ENCODE measurements at regions not wholly inside any gene's neighbourhood (a gene's known extent, or its start where the extent isn't known, plus 50 kb on each side); places are given as distances from the start of the nearest gene placed in this dataset.
"Not testable (repeated sequence)": the region's sequence is repeated elsewhere in the genome, so short reads cannot be mapped to it uniquely, and the experiment has no call there.

DNA sequence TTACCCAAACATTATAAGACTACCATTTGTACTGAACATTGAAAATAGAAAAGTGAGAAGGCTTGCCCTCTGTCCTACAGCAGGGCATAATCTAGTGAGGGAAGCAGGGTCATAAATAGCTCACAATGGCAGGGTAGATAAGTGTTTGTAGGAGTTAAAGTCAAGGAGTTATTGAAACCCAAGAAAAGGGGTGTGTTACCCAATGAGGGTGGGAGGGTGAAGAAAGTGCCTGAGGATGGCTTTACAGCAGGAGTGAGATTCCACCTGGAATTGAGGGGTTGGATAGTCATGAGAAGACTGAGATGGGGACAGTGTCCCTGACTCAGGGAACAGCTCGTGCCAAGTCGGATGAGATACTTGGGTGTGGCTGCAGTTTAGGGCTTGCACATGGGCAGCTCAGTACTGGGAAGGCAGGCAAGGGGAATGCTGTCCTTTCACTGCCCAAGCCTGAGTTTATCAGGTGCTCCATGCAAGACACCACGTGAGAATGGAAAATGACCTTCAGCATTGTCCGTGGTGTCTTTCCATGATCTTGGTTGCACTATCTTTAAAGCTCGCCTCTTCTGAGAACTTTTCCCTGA is 393.2 kb upstream of the MAF start:
- no peak overlapping the region for H3K27ac ChIP-seq
- TF ChIP-seq, protein P1, sequence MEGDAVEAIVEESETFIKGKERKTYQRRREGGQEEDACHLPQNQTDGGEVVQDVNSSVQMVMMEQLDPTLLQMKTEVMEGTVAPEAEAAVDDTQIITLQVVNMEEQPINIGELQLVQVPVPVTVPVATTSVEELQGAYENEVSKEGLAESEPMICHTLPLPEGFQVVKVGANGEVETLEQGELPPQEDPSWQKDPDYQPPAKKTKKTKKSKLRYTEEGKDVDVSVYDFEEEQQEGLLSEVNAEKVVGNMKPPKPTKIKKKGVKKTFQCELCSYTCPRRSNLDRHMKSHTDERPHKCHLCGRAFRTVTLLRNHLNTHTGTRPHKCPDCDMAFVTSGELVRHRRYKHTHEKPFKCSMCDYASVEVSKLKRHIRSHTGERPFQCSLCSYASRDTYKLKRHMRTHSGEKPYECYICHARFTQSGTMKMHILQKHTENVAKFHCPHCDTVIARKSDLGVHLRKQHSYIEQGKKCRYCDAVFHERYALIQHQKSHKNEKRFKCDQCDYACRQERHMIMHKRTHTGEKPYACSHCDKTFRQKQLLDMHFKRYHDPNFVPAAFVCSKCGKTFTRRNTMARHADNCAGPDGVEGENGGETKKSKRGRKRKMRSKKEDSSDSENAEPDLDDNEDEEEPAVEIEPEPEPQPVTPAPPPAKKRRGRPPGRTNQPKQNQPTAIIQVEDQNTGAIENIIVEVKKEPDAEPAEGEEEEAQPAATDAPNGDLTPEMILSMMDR (conservative IDR thresholded peaks at IDR 0.05), result no peak

GRCh38 chr16:79991969-79992368 is 391.4 kb upstream of the MAF start:
- TF ChIP-seq, protein P1 (conservative IDR thresholded peaks at IDR 0.05), result no peak

DNA sequence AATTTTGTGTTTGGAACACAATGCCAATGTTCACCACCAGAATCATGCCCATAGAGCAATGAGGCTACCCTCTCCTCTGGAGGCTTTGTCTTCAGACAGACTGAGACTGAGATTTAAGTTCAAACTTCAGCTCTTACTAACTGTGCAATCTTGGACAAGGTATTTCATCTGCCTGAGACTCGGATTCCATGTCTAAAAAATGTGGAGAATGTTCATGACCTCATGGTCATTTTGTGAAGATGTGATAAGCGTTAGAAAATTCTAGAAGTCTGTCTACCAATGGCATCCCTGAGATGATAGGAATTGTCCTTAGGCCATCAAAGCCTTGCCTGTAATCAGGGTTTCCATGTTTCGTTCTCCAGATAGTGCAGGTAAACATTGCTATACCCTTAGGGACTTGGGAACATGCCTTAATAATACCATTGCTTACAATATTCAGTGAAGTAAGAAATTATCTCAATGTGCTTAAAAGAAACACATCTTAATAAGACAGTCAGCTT is 388.2 kb upstream of the MAF start:
- TF ChIP-seq, protein P1 (conservative IDR thresholded peaks at IDR 0.05), result no peak
- H3K27ac ChIP-seq, result no peak overlapping the region

More at GRCh38 chr16:79991969-79992368, 391.4 kb upstream of the MAF start:
- H3K27ac ChIP-seq, result no peak overlapping the region

DNA sequence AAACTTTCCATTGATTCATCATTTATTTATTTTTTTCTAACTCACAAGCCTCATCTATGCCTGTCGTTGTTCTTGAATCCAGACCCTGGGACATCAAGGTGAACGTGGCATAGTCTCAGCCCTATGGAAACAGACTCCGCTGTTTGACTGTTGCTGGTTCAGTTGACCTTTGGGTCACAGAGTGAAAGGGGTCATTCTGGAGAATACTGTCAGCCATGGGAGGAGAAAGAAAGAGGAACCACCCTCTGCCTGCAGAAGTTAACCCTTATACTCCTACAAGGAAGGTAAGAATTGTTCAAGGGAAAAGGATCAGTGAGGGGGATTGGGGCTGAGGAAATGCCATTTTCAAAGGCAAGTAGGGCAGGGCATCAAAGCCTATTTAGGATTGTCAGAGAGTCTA is 387.6 kb upstream of the MAF start:
- TF ChIP-seq, protein P1 (conservative IDR thresholded peaks at IDR 0.05), result no peak
- H3K27ac ChIP-seq, result no peak overlapping the region

DNA sequence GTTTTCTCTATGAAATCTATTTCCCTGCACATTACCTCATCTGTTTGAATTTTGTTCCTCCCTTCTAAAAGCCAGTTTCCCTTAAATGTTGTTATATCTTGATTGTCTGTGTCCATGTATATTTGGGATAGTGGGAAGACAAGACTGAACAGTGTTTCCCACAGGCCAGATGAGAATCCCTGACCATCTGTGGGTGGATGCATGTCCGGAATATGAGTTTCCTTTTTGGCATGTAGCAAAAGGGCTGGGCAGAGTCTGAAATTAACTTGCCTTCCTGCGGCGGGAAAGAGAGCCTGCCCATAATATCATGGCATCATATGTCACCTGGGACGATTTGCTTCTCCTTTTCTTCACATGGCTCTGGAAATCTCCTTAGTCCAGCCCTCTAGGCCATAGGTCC is 385.8 kb upstream of the MAF start:
- H3K27ac ChIP-seq, result no peak overlapping the region
- TF ChIP-seq, protein P1 (conservative IDR thresholded peaks at IDR 0.05), result no peak

DNA sequence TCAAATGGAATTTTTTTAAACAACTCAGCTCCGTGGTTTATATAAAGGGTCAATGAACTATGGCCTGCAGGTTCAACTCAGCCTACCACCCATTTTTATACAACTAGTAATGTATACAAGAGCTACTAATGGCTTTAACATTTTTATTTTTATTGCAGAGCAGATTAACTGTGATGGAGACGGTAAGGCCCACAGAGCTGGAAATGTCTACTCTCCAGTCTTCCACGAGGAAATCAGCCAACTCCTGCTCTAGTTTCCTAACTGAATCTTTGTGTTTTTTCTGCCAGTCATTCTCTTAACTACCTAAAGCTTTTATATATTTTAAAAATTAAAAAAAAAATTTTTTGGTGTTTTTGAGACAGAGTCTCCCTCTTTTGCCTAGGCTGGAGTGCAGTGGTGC is 385.1 kb upstream of the MAF start:
- TF ChIP-seq, protein P1 (conservative IDR thresholded peaks at IDR 0.05), result no peak
- H3K27ac ChIP-seq, result no peak overlapping the region

GRCh38 chr16:79984149-79984548 is 383.6 kb upstream of the MAF start:
- not testable (repeated sequence) for H3K27ac ChIP-seq

GRCh38 chr16:79982862-79983261 is 382.3 kb upstream of the MAF start:
- TF ChIP-seq, protein P1 (conservative IDR thresholded peaks at IDR 0.05), result no peak
- H3K27ac ChIP-seq, result no peak overlapping the region
